HG03045 (cell line): ENCODE measurements at regions not wholly inside any gene's neighbourhood (a gene's known extent, or its start where the extent isn't known, plus 50 kb on each side); places are given as distances from the start of the nearest gene placed in this dataset.
A peak's percentile ranks its signal among the peaks of the same experiment; 100 is the strongest.

ENCODE experiments used
- ATAC-seq: cut with Tn5 transposase; IDR thresholded peaks from one replicate; pipeline ENCODE4 v1.9.1; 2021; ENCODE audit warnings: mild to moderate bottlenecking, moderate library complexity; ENCODE audit not compliant: unreplicated experiment

GRCh38 chrX:69028006-69028760, 137.1 kb downstream of the PJA1 start:
- peak; percentile 88 for ATAC-seq

GRCh38 chrX:69027181-69028005, 137.9 kb downstream of the PJA1 start:
- ATAC-seq, result peak; percentile 58

DNA sequence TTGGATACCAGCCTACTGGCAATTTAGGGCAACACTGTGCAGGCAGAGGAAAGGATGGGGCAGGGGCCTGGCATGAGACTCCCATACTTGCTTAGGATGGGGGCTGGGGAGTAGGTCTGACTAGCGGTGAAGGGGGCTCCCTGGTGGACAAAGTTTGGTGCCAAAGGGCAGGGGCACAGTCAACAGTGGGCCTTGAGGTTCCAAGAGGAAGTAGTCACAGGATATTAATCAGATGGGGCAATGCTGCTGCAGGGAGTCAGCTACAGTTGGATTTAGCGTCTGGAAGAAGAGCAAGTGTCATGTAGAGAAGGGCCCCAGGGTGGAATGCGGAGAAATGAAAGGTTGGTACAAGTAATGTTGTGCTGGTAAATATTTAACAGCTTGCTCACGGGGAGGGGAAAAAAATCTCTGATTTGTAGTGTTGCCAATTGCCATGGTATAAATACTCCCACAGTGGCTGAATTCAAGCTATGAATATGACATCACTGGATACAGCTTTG, 139.4 kb downstream of the PJA1 start:
- ATAC-seq, result no peak

GRCh38 chrX:69024931-69025330, 140.3 kb downstream of the PJA1 start:
- no peak for ATAC-seq

- ATAC-seq, result no peak
Measured at GRCh38 chrX:69024161-69024736, 141.0 kb downstream of the PJA1 start.

DNA sequence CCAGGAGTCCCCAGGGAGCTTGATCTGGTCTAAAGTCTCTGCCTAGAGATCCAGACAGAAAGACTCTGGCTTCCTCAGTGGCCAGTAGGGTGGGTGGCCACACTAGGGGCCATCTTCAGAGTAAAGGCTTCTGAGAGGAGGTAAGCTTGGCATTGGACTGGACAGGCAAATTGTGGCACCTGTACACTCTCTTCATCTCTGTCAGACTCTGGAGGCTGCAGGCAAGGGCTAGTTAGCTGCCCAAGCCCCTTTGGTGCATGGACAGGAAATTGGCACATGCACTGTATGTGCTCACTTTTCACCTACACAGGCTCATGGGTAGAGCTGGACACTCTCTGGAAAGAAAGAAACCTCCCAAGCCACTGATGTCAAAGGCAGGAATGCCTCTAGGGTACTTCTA, 142.8 kb downstream of the PJA1 start:
- ATAC-seq, result no peak

DNA sequence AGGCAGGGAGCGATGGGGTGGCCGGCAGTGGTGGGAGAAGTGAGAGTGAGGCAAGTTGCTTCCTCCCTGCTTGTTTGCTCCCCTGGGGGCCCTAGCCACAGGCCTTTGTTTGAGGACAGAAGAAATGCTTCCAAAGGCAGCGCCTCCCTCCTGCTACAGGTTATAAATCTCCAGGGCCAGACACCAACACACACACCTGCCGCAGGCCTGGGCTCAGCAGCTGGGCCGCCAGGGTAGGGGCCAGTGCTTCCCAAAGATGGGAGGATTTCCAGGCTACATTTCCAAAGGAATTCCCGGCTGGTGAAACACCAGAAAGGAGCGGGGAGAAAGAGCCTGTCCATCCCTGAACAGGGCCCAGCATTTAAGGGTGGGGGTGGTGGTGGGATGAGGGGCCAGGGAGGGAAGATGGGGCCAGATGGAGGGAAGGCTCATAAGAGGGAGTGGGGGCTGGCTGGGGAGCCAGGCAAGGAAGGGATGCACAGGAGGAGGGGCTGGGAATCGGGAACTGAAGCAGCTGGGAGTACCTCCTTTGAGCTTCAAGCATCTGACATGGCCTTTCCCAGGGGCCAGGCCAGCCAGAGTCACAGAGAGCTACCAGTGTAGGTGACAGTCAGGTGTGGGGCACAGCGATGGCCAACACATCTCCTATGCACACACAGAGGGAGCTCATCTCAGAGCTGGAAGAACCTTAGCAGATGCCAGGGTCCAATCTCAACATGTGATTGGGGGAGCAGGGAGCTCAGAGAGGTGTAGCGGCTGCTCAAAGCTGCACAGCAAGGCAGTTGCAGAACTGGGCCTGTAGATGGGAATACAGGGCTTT, 143.9 kb downstream of the PJA1 start:
- no peak for ATAC-seq

DNA sequence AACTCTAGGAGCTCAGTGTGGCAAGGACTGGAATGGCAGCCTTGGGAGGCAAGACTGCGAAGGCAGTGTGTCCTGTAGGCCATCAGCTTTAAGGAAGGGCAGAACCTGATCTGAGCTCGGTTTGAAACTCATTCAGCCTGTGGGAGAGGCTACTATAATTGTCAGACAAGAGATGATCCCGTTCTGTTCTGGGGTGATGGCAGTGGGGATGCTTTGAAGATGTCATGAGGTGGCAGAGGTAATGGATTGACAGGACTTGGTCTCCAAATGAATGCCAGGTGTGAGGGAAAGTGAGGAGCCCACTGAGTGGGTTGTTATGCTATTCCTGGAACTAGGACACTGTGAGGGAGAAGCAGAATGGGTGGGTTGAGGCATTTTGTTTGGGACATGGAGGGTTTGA, 144.9 kb downstream of the PJA1 start:
- ATAC-seq, result no peak

DNA sequence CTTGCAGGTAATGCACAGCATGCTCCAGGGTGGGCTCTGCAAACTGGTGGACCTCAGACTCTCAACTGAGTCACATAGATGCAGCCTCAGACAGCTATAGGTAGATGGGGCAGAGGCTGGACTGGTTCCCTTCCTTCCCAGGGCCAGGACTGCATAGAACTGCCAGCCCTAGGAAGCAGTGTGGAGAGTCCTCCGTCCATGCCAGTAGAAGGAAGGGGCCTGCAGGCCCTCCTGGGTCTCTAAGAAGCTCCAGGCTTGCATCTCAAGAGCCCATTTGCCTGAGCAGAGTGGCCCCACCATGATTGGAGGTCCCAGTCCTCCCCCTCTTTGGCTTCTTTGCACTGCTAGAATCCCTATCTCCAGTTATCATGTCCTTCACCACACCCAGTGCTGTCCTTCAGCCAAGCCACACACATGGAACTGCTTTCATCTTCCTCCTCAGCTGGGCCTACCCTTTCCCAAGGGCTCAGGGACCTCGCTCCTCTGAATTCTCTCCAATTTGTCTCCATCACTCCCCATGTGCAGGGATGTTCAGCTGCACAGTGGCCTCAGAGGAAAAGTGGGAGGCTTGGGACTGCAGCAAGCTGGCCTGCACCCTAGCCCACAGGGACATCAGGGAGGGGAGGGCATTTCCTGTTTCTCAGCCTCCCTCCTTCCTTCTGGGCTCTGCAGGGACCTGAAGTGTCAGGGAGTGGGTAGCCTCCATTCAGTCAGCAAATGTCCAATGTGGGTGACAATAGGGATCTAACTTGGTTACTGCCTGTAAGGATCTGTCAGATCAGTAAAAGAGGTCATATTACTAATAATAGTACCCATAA, 146.0 kb downstream of the PJA1 start:
- no peak for ATAC-seq

DNA sequence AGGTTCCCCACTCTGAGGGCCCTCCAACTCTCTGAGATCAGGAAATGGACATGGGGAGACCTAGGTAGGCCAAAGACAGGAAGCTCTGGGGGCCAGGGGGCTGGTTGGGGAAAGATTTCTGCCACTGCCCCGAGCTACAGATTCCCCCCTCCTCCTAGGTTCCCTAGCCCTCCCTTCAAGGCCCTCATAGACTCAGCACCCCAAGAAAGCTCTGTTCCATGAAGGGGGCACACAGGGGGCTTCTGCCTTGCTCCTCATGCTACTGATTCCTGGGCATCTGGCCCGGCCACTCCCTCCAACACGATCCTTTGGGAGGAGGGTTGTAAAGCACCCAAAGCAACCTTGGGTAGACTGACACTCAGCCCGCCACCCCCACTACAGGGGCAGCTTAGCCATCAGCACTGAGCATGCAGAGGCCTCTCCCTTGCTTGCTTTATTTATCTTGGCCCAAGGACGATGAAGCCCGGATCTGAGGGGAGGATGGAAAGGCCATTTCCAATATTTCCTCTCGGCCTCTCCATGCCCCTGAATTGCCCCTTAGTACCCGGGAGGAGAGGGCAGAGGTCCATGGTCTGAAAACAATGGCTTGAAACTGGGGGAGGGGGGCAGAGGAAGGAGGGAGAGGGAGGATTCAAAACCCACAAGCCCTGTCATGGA, 146.7 kb downstream of the PJA1 start:
- ATAC-seq, result no peak

- ATAC-seq, result no peak
Measured at GRCh38 chrX:69016293-69016941, 148.8 kb downstream of the PJA1 start.

GRCh38 chrX:69015564-69016292, 149.5 kb downstream of the PJA1 start:
- ATAC-seq, result no peak

- ATAC-seq, result no peak
Measured at GRCh38 chrX:69015156-69015555, 150.1 kb downstream of the PJA1 start.

DNA sequence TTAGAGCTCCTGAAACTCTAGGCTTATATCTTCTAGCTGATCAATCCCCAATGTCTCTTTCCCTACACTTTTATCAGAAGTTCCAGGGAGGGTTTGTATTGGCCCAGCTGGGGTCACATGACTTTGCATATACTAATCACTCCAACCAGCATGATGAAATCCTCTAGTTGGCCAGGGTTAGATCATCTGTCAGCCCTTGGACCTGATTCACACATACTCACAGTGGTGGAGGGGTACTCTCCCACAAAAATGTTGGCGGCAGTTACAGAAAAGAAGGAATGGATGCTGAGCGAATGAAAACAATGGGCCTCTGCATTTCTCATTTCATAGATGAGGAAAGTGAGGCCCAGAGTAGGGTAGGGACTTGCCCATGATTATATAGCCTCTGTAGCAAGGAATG, 151.1 kb downstream of the PJA1 start:
- no peak for ATAC-seq

DNA sequence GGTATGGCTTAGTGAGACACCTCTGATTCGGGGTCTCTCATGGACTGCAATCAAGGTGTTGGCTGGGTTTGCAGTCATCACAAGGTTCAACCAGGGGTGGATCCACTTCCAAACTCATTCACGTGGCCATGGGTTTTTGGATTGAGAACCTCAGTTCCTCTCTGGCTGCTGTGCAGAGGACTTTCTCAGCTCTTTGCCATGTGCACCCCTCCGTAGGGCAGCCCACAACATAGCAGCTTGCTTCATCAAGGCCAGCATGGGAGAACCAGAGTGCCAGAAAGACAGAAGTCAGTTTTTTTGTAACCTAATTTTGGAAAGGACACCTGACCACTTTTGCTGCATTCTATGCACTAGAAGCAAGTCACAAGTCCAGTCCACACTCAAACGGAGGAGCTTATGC, 154.9 kb downstream of the PJA1 start:
- no peak for ATAC-seq

DNA sequence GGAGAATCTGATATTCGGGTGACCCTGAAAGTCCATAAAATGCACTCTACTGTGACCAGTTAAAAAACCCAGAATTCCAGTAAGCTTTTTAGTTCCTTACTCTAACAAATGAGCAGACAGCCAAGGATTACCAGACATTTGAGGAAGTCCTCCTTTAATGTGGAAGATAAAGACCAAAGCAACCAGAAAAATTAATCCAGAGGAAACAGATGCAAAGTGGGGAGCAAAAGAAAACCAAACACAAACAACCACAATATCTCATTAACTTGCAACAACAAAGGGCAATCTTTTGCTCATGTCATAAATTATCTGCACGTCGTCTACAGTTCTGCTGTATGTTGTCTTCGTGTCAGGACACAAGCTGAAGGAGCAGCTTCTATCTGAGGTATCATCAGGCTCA, 164.4 kb downstream of the PJA1 start:
- no peak for ATAC-seq

DNA sequence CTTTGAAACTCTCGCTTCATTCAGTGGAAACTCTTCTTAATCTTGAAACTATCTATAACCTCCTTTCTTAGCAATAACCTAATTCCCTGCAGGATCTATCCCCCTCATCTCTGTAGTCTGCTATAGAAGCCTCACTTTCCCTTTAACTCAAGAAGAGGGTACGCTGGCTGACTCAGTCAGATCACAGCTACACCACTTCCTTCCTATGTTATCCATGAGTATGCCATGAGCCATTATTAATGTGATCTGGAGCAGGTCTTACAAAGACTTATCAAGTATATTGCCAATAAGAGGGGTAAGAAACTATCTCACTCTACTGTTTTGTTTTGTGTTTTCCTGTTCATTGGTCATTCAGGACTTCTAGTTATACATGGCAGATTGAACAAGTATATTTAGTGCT, 165.3 kb downstream of the PJA1 start:
- ATAC-seq, result no peak

GRCh38 chrX:68999356-68999755, 165.9 kb downstream of the PJA1 start:
- no peak for ATAC-seq
